ENCODE measurements at regions not wholly inside any gene's neighbourhood (a gene's known extent, or its start where the extent isn't known, plus 50 kb on each side); places are given as distances from the start of the nearest gene placed in this dataset.
A peak's percentile ranks its signal among the peaks of the same experiment; 100 is the strongest.

- H3K4me2 ChIP-seq (ENCODE audit: low read length) = no peak overlapping the region
- no peaks in the 10 kb centered on the region for H3K9me2 ChIP-seq (ENCODE audit: low read depth, low read length)
- no peaks in the 10 kb centered on the region for H3K79me2 ChIP-seq (ENCODE audit: insufficient read depth, low read length)
- H3K36me3 ChIP-seq (ENCODE audit: insufficient read depth, low read length) = no peaks in the 10 kb centered on the region
- H3K4me1 ChIP-seq (ENCODE audit: insufficient read depth, low read length, severe bottlenecking) = no peaks in the 10 kb centered on the region
- H3K27me3 ChIP-seq (ENCODE audit: insufficient read depth, low read length) = no peaks in the 10 kb centered on the region
- H3K4me3 ChIP-seq (ENCODE audit: low read depth, low read length, poor library complexity, severe bottlenecking) = no peak overlapping the region
- no peaks in the 10 kb centered on the region for H3K9me3 ChIP-seq (ENCODE audit: low read length)
- no peak overlapping the region for H3K9ac ChIP-seq (ENCODE audit: low read length)
- no peaks in the 10 kb centered on the region for H3F3A ChIP-seq (ENCODE audit: insufficient read depth, low read length)
- no peaks in the 10 kb centered on the region for H4K20me1 ChIP-seq (ENCODE audit: insufficient read depth, low read length)
- peak; percentile 78 for TF ChIP-seq CTCF (IDR thresholded peaks at IDR 0.05; ENCODE audit: low read length)
- TF ChIP-seq EZH2 (IDR thresholded peaks at IDR 0.05; ENCODE audit: borderline replicate concordance, low read length) = no peak
- H3K27ac ChIP-seq (ENCODE audit: low read depth, low read length, poor library complexity, severe bottlenecking) = no peak overlapping the region
- H2AFZ ChIP-seq (ENCODE audit: low read length) = no peak overlapping the region
Observed at GRCh38 chr2:234135750-234136221, 85.3 kb downstream of the SPP2 start.

GRCh38 chr2:234134496-234134895 is 84.0 kb downstream of the SPP2 start:
- no peak overlapping the region for H3K9ac ChIP-seq (ENCODE audit: low read length)
- H3K9me2 ChIP-seq (ENCODE audit: low read depth, low read length) = no peaks in the 10 kb centered on the region
- TF ChIP-seq CTCF (IDR thresholded peaks at IDR 0.05; ENCODE audit: low read length) = no peak
- no peak for TF ChIP-seq EZH2 (IDR thresholded peaks at IDR 0.05; ENCODE audit: borderline replicate concordance, low read length)
- no peaks in the 10 kb centered on the region for H3K79me2 ChIP-seq (ENCODE audit: insufficient read depth, low read length)
- H4K20me1 ChIP-seq (ENCODE audit: insufficient read depth, low read length) = no peaks in the 10 kb centered on the region
- H3K36me3 ChIP-seq (ENCODE audit: insufficient read depth, low read length) = no peaks in the 10 kb centered on the region
- H3K27me3 ChIP-seq (ENCODE audit: insufficient read depth, low read length) = no peaks in the 10 kb centered on the region
- no peak overlapping the region for H3K4me3 ChIP-seq (ENCODE audit: low read depth, low read length, poor library complexity, severe bottlenecking)
- no peak overlapping the region for H2AFZ ChIP-seq (ENCODE audit: low read length)
- no peak overlapping the region for H3K27ac ChIP-seq (ENCODE audit: low read depth, low read length, poor library complexity, severe bottlenecking)
- H3K9me3 ChIP-seq (ENCODE audit: low read length) = no peaks in the 10 kb centered on the region
- H3K4me1 ChIP-seq (ENCODE audit: insufficient read depth, low read length, severe bottlenecking) = no peaks in the 10 kb centered on the region
- no peak overlapping the region for H3K4me2 ChIP-seq (ENCODE audit: low read length)
- H3F3A ChIP-seq (ENCODE audit: insufficient read depth, low read length) = no peaks in the 10 kb centered on the region

GRCh38 chr2:234133004-234133403 is 82.5 kb downstream of the SPP2 start:
- Histone ChIP-seq H3K9me3 (ENCODE audit: low read length) (no peaks in the 10 kb centered on the region), H3K79me2 (ENCODE audit: insufficient read depth, low read length) (no peaks in the 10 kb centered on the region), H3K4me3 (ENCODE audit: low read depth, low read length, poor library complexity, severe bottlenecking) (no peak overlapping the region), H4K20me1 (ENCODE audit: insufficient read depth, low read length) (no peaks in the 10 kb centered on the region), H3K4me2 (ENCODE audit: low read length) (no peak overlapping the region), H2AFZ (ENCODE audit: low read length) (no peak overlapping the region), H3K27ac (ENCODE audit: low read depth, low read length, poor library complexity, severe bottlenecking) (no peak overlapping the region), H3K36me3 (ENCODE audit: insufficient read depth, low read length) (no peaks in the 10 kb centered on the region), H3K9me2 (ENCODE audit: low read depth, low read length) (no peaks in the 10 kb centered on the region), H3F3A (ENCODE audit: insufficient read depth, low read length) (no peaks in the 10 kb centered on the region), H3K4me1 (ENCODE audit: insufficient read depth, low read length, severe bottlenecking) (no peaks in the 10 kb centered on the region), H3K9ac (ENCODE audit: low read length) (no peak overlapping the region), H3K27me3 (ENCODE audit: insufficient read depth, low read length) (no peaks in the 10 kb centered on the region)
- no peak for TF ChIP-seq CTCF (IDR thresholded peaks at IDR 0.05; ENCODE audit: low read length)
